ENCODE measurements at regions not wholly inside any gene's neighbourhood (a gene's known extent, or its start where the extent isn't known, plus 50 kb on each side); places are given as distances from the start of the nearest gene placed in this dataset.
A peak's percentile ranks its signal among the peaks of the same experiment; 100 is the strongest.

DNA sequence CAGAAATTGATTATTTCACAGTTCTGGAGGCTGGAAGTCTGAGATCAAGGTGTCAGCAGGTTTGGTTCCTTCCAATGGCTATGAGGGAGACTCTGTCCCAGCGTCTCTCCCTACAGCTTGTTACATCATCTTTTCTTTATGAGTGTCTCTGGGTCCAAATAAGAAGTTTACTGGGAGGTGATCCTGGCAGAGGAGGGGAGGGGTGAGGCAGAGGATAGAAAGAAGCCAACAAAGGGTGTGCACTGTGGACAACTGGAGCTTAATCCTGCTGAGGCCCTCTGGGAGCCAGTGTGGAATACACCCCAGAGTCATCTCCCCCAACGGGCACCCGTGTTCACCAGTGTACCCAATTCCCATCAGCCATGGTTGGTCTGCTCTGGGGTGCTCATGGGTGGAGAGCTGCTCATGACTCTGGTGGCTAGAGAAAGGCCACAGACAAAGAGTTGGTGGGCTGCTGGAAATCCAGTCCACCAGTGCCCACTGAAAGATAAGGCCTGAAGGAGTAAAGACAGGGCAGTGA is 57.5 kb upstream of the CTLA4 start:
- Histone ChIP-seq H3K27ac (peak overlapping the region in 2 of 5 donors; percentile 1 to 59), H3K9me3 (replicated peaks in 1 of 3) (no peaks in the 10 kb centered on the region), H3K27me3 (no peaks in the 10 kb centered on the region), H3K4me3 (no peak overlapping the region), H3K36me3 (replicated peaks in 1 of 2) (no peaks in the 10 kb centered on the region), H3K4me1 (replicated peaks in 1 of 2) (peaks cover 0 to 19% of the 10 kb centered on the region in 2 donors)
- TF ChIP-seq POLR2A (IDR thresholded peaks at IDR 0.05) = no peak
- TF ChIP-seq, protein P1, sequence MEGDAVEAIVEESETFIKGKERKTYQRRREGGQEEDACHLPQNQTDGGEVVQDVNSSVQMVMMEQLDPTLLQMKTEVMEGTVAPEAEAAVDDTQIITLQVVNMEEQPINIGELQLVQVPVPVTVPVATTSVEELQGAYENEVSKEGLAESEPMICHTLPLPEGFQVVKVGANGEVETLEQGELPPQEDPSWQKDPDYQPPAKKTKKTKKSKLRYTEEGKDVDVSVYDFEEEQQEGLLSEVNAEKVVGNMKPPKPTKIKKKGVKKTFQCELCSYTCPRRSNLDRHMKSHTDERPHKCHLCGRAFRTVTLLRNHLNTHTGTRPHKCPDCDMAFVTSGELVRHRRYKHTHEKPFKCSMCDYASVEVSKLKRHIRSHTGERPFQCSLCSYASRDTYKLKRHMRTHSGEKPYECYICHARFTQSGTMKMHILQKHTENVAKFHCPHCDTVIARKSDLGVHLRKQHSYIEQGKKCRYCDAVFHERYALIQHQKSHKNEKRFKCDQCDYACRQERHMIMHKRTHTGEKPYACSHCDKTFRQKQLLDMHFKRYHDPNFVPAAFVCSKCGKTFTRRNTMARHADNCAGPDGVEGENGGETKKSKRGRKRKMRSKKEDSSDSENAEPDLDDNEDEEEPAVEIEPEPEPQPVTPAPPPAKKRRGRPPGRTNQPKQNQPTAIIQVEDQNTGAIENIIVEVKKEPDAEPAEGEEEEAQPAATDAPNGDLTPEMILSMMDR (IDR thresholded peaks at IDR 0.05) = no peak
- WGBS, 4 donors = 88 to 95% (median 90%) methylated on average over 3 of the region's 3 CpGs
- intact Hi-C loops (cut with DNase I) = no loop called here
- no peak for DNase-seq

DNA sequence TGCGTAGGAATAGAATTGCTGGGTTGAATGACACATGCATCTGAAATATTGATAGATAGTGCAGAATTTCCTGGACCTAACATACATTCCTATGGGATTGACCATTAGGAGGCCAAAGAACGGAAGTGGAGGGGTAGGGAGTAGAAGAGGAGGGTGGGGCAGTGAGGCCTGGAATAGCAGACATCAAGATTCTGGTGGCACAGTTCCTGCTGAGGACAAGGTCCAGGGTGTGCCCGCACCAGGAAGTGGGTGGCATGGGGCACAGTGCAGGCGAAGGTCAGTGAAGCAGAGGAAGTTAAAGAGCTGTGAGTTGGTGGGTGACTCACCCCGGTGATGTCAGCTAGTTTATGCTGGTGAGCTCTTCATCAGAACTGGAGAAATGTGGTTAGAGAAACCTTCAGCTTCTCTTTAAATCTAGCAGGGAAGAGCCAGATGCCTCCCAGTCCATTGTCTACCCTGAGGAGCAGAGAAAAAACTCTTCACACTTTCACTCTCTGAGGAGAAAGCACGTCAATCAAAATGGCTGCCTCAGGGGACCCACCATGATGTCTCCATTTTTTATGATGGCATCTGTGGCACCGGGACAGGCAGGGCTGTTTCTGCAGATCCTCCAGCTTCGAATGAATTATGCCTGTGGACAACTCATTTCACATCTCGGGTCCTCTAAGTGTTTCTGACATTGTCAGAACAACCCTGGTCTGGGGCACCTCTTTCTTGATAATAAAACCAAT is 55.9 kb upstream of the CTLA4 start:
- Histone ChIP-seq H3K4me3 (no peak overlapping the region), H3K9me3 (replicated peaks in 1 of 3) (no peaks in the 10 kb centered on the region), H3K36me3 (replicated peaks in 1 of 2) (no peaks in the 10 kb centered on the region), H3K4me1 (replicated peaks in 1 of 2) (peaks cover 0 to 20% of the 10 kb centered on the region in 2 donors), H3K27ac (peak overlapping the region in 3 of 5 donors; percentile 6 to 54 (median 38)), H3K27me3 (no peaks in the 10 kb centered on the region)
- intact Hi-C loops (cut with DNase I) = no loop called here
- TF ChIP-seq POLR2A (IDR thresholded peaks at IDR 0.05) = no peak
- TF ChIP-seq, protein P1 (IDR thresholded peaks at IDR 0.05) = no peak
- DNase-seq = peak; percentile 56 to 86 (median 83)
- WGBS, 4 donors = 49 to 55% (median 51%) methylated on average over 9 of the region's 9 CpGs

DNA sequence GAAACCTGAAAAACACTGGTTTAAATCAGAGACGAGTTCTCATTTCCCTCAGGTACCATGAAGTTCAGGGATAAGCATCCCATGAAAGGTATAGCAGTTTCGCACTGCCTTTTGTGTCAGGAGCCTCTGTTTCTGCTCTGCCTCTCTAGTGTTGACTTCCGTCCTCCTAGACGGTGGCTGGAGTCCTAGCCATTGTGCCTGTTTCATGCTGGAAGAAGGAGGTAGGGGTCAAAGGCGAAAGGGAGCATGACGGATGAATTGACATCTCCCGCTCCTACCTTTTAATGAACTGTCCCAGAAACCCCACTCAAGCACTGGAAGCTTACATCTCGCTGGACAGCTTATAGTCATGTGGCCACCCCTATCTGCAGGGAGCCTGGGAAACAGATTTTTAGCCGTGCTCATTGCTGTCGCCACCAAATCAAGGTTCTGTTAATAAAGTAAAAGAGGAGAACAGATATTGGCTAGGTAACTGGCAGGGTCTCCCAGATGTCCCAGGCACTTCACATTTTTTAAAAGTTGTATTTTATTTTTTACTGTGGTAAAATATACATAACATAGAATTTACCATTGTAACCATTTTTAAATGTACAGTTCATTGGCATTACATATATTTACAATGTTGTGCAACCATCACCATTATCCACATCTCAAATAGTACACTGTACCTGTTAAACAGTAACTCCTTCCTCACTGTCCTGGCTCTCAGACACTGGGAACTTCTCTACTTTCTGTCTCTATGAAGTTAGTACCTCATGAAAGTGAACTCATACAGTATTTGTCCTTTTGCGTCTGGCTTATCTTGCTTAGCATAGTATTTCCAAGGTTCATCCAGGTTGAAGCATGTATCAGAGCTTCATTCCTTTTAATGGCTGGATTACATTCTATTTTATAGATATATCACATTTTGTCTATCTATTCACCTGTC is 55.0 kb upstream of the CTLA4 start:
- WGBS, 4 donors = 81 to 89% (median 84%) methylated on average over 11 of the region's 11 CpGs
- H3K4me1 ChIP-seq (replicated peaks in 1 of 2) = peaks cover 0 to 20% of the 10 kb centered on the region in 2 donors
- TF ChIP-seq, protein P1 (IDR thresholded peaks at IDR 0.05) = no peak
- TF ChIP-seq POLR2A (IDR thresholded peaks at IDR 0.05) = no peak
- no peaks in the 10 kb centered on the region for H3K36me3 ChIP-seq (replicated peaks in 1 of 2)
- H3K9me3 ChIP-seq (replicated peaks in 1 of 3) = no peaks in the 10 kb centered on the region
- H3K27me3 ChIP-seq = no peaks in the 10 kb centered on the region
- peak overlapping the region in 3 of 5 donors; percentile 6 to 54 (median 38) for H3K27ac ChIP-seq
- DNase-seq = no peak
- intact Hi-C loops (cut with DNase I) = no loop called here
- H3K4me3 ChIP-seq = no peak overlapping the region

DNA sequence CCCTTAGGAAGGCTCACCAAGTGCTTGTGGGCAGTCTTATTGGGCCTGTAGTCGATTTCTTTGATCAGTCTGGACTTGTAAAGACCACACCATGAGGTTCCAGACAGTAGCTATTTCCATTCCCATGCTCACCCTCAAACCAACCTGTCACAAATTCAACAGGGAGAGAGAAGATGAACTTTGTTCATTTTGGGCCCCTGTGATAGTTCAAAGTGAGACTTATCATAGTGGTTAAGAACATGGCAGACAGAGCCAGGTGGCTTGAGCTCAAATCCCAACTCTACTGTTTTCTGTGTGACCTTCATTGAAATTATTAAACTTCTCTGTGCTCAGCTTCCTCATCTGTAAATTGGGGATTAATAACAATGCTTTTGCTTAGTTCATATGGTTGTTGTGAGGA is 53.9 kb upstream of the CTLA4 start:
- Histone ChIP-seq H3K27me3 (no peaks in the 10 kb centered on the region), H3K4me3 (no peak overlapping the region), H3K4me1 (replicated peaks in 1 of 2) (peaks cover 0 to 20% of the 10 kb centered on the region in 2 donors), H3K9me3 (replicated peaks in 1 of 3) (no peaks in the 10 kb centered on the region), H3K36me3 (replicated peaks in 1 of 2) (no peaks in the 10 kb centered on the region), H3K27ac (no peak overlapping the region)
- WGBS, 4 donors = 53 to 87% (median 79%) methylated on average over 1 of the region's 1 CpG
- TF ChIP-seq, protein P1 (IDR thresholded peaks at IDR 0.05) = no peak
- TF ChIP-seq POLR2A (IDR thresholded peaks at IDR 0.05) = no peak
- intact Hi-C loops (cut with DNase I) = no loop called here
- no peak for DNase-seq

Data from adrenal gland (tissue), 9 donors.